ENCODE measurements at regions not wholly inside any gene's neighbourhood (a gene's known extent, or its start where the extent isn't known, plus 50 kb on each side); places are given as distances from the start of the nearest gene placed in this dataset.

DNA sequence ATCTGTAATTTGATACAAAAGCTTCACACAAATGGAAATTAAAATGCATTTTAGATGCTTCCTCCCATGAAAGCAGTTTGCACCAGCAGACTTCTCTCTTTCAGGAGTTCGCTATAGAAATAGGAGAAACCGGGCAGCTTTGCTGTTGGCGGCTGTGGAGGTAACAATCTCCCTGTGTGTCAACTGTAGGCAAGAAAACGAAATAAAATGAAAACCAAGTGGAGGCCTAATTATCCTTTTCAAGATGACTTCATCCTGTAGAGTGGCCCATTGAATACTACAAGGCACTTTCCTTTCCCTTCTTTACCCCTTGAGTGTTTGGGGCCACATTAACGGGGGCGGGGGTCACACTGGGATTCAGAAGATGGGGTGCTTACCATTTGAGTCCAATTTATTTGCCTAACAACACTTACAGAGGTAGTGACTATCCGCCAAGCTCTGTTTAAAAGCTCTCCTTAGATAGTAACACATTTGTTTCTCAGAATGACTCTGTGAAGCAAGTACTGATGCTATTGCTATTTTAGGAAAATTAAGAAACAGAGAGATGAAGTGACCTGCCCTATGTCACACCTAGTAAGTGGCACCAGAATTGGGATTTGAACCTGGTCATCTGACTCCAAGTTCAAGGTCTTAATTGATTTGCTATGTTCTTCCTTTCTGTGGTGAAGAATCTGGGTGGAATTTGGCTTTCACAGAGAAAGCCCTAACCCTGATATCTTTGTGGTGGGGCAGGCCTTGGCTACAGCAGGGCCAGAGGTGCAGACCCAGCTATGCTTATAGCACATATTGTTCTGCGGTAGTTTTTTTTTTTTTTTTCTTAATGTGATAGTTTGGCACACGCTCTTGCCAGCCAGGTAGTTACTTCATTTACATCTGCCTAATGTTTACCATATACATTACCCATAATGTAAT is 125.5 kb upstream of the MPHOSPH6 start:
- Histone ChIP-seq H3K27me3 (ENCODE audit: insufficient read depth) (peaks cover under 1% of the 10 kb centered on the region), H3K9ac (no peak overlapping the region), H3K4me3 (ENCODE audit: low read depth in 2 of 2, low read length in 1 of 2) (no peak overlapping the region), H3K27ac (ENCODE audit: low read depth in 2 of 2, low read length in 1 of 2) (no peak overlapping the region), H3K9me2 (no peaks in the 10 kb centered on the region), H3K4me1 (ENCODE audit: control insufficient read depth in 1 of 2, insufficient read depth in 2 of 2, low read depth in 1 of 2, low read length in 1 of 2) (no peaks in the 10 kb centered on the region), H4K20me1 (ENCODE audit: insufficient read depth) (no peaks in the 10 kb centered on the region), H3K79me2 (ENCODE audit: insufficient read depth) (no peaks in the 10 kb centered on the region), H3K36me3 (replicated peaks in 1 of 2; ENCODE audit: control insufficient read depth in 1 of 2, insufficient read depth in 2 of 2, low read length in 1 of 2) (no peaks in the 10 kb centered on the region), H3K9me3 (no peaks in the 10 kb centered on the region), H3F3A (replicated peaks; ENCODE audit: insufficient read depth) (no peaks in the 10 kb centered on the region), H2AFZ (ENCODE audit: low read depth) (no peak overlapping the region), H3K4me2 (no peak overlapping the region)
- TF ChIP-seq, protein P1, sequence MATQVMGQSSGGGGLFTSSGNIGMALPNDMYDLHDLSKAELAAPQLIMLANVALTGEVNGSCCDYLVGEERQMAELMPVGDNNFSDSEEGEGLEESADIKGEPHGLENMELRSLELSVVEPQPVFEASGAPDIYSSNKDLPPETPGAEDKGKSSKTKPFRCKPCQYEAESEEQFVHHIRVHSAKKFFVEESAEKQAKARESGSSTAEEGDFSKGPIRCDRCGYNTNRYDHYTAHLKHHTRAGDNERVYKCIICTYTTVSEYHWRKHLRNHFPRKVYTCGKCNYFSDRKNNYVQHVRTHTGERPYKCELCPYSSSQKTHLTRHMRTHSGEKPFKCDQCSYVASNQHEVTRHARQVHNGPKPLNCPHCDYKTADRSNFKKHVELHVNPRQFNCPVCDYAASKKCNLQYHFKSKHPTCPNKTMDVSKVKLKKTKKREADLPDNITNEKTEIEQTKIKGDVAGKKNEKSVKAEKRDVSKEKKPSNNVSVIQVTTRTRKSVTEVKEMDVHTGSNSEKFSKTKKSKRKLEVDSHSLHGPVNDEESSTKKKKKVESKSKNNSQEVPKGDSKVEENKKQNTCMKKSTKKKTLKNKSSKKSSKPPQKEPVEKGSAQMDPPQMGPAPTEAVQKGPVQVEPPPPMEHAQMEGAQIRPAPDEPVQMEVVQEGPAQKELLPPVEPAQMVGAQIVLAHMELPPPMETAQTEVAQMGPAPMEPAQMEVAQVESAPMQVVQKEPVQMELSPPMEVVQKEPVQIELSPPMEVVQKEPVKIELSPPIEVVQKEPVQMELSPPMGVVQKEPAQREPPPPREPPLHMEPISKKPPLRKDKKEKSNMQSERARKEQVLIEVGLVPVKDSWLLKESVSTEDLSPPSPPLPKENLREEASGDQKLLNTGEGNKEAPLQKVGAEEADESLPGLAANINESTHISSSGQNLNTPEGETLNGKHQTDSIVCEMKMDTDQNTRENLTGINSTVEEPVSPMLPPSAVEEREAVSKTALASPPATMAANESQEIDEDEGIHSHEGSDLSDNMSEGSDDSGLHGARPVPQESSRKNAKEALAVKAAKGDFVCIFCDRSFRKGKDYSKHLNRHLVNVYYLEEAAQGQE (IDR thresholded peaks at IDR 0.05; ENCODE audit: low read depth, low read length), result no peak
- TF ChIP-seq, protein P2, sequence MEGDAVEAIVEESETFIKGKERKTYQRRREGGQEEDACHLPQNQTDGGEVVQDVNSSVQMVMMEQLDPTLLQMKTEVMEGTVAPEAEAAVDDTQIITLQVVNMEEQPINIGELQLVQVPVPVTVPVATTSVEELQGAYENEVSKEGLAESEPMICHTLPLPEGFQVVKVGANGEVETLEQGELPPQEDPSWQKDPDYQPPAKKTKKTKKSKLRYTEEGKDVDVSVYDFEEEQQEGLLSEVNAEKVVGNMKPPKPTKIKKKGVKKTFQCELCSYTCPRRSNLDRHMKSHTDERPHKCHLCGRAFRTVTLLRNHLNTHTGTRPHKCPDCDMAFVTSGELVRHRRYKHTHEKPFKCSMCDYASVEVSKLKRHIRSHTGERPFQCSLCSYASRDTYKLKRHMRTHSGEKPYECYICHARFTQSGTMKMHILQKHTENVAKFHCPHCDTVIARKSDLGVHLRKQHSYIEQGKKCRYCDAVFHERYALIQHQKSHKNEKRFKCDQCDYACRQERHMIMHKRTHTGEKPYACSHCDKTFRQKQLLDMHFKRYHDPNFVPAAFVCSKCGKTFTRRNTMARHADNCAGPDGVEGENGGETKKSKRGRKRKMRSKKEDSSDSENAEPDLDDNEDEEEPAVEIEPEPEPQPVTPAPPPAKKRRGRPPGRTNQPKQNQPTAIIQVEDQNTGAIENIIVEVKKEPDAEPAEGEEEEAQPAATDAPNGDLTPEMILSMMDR (IDR thresholded peaks at IDR 0.05), result no peak
- TF ChIP-seq TEAD4 (IDR thresholded peaks at IDR 0.05; ENCODE audit: borderline replicate concordance, insufficient read depth) (no peak), TAF1 (IDR thresholded peaks at IDR 0.05; ENCODE audit: borderline replicate concordance, low read depth, low read length) (no peak), CHD2 (IDR thresholded peaks at IDR 0.05; ENCODE audit: low read length, partially characterized antibody) (no peak), MXI1 (IDR thresholded peaks at IDR 0.05; ENCODE audit: low read depth, low read length) (no peak), RFX5 (IDR thresholded peaks at IDR 0.05; ENCODE audit: low read length) (no peak), POLR2AphosphoS5 (IDR thresholded peaks at IDR 0.05; ENCODE audit: low read depth, low read length) (no peak), EZH2phosphoT487 (IDR thresholded peaks at IDR 0.05; ENCODE audit: borderline replicate concordance, low read depth) (no peak), RAD21 (IDR thresholded peaks at IDR 0.05; ENCODE audit: low read length) (no peak), NRF1 (IDR thresholded peaks at IDR 0.05; ENCODE audit: low read depth, low read length) (no peak), RCOR1 (IDR thresholded peaks at IDR 0.05; ENCODE audit: low read length) (no peak), FOXM1 (IDR thresholded peaks at IDR 0.05; ENCODE audit: low read depth) (no peak)
- TF ChIP-seq, protein P3, sequence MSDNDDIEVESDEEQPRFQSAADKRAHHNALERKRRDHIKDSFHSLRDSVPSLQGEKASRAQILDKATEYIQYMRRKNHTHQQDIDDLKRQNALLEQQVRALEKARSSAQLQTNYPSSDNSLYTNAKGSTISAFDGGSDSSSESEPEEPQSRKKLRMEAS (IDR thresholded peaks at IDR 0.05; ENCODE audit: low read depth), result no peak
- TF ChIP-seq, protein P4, sequence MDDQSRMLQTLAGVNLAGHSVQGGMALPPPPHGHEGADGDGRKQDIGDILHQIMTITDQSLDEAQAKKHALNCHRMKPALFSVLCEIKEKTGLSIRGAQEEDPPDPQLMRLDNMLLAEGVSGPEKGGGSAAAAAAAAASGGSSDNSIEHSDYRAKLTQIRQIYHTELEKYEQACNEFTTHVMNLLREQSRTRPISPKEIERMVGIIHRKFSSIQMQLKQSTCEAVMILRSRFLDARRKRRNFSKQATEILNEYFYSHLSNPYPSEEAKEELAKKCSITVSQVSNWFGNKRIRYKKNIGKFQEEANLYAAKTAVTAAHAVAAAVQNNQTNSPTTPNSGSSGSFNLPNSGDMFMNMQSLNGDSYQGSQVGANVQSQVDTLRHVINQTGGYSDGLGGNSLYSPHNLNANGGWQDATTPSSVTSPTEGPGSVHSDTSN (IDR thresholded peaks at IDR 0.05), result no peak
- TF ChIP-seq, protein P5, sequence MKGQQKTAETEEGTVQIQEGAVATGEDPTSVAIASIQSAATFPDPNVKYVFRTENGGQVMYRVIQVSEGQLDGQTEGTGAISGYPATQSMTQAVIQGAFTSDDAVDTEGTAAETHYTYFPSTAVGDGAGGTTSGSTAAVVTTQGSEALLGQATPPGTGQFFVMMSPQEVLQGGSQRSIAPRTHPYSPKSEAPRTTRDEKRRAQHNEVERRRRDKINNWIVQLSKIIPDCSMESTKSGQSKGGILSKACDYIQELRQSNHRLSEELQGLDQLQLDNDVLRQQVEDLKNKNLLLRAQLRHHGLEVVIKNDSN (IDR thresholded peaks at IDR 0.05; ENCODE audit: borderline replicate concordance, low read depth), result no peak
- TF ChIP-seq, protein P6, sequence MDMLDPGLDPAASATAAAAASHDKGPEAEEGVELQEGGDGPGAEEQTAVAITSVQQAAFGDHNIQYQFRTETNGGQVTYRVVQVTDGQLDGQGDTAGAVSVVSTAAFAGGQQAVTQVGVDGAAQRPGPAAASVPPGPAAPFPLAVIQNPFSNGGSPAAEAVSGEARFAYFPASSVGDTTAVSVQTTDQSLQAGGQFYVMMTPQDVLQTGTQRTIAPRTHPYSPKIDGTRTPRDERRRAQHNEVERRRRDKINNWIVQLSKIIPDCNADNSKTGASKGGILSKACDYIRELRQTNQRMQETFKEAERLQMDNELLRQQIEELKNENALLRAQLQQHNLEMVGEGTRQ (IDR thresholded peaks at IDR 0.05; ENCODE audit: borderline replicate concordance, low read depth, low read length), result no peak
- TF ChIP-seq, protein P7, sequence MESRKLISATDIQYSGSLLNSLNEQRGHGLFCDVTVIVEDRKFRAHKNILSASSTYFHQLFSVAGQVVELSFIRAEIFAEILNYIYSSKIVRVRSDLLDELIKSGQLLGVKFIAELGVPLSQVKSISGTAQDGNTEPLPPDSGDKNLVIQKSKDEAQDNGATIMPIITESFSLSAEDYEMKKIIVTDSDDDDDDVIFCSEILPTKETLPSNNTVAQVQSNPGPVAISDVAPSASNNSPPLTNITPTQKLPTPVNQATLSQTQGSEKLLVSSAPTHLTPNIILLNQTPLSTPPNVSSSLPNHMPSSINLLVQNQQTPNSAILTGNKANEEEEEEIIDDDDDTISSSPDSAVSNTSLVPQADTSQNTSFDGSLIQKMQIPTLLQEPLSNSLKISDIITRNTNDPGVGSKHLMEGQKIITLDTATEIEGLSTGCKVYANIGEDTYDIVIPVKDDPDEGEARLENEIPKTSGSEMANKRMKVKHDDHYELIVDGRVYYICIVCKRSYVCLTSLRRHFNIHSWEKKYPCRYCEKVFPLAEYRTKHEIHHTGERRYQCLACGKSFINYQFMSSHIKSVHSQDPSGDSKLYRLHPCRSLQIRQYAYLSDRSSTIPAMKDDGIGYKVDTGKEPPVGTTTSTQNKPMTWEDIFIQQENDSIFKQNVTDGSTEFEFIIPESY (IDR thresholded peaks at IDR 0.05; ENCODE audit: borderline replicate concordance, low read depth), result no peak
- DNase-seq, result no peak
- 27% methylated on average over 9 of the region's 9 CpGs for WGBS (ENCODE audit: low lambda C conversion rate)
- ChIA-PET CTCF (no interaction called here), POLR2A (no interaction called here)

Data from SK-N-SH (cell line).